HEK293 (cell line): ENCODE measurements at regions not wholly inside any gene's neighbourhood (a gene's known extent, or its start where the extent isn't known, plus 50 kb on each side); places are given as distances from the start of the nearest gene placed in this dataset.

Experiments
- CTCF ChIA-PET: fragments of 350-600 bp; formaldehyde crosslinking; extraction: SDS; loops from one replicate; lab custom pipeline; 2021; ENCODE audit warnings: antibody characterized with exemption; lab: Yijun Ruan, JAX
- POLR2A ChIA-PET: fragments of 300-600 bp; formaldehyde crosslinking; extraction: SDS; loops from one replicate; lab custom pipeline; 2020; ENCODE audit warnings: antibody characterized with exemption, inconsistent platforms; lab: Yijun Ruan, JAX
- H3K27ac ChIP-seq: fragments of 200-500 bp; sonication (Bioruptor generic); 2 replicates; pipeline ENCODE4 v1.5.1; 2014; ENCODE audit warnings: low read depth, low read length, control low read depth, inconsistent platforms; ENCODE audit errors: extremely low read depth
- H3K36me3 ChIP-seq, 2 experiments: fragments of 200-500 bp in 1 of 2; sonication (Bioruptor generic) in 1 of 2; 1 replicate in 1 of 2; 2 replicates in 1 of 2; pipeline ENCODE4 v1.5.1; 2014 to 2017; ENCODE audit warnings: inconsistent platforms in 2 of 2, low read length in 2 of 2; ENCODE audit not compliant: control insufficient read depth in 2 of 2, insufficient read depth in 1 of 2
- H3K4me1 ChIP-seq: fragments of 200-500 bp; sonication (Bioruptor generic); 2 replicates; pipeline ENCODE4 v1.5.1; 2014; ENCODE audit warnings: mild to moderate bottlenecking, low read length, inconsistent platforms; ENCODE audit not compliant: control insufficient read depth, insufficient read depth
- H3K4me3 ChIP-seq: 2 replicates; pipeline ENCODE4 v1.5.1; 2011; ENCODE audit warnings: low read depth, mild to moderate bottlenecking, control low read depth, low read length, moderate library complexity
- H3K9me3 ChIP-seq: fragments of 200-500 bp; sonication (Bioruptor generic); 2 replicates; pipeline ENCODE4 v1.5.1; 2014; ENCODE audit warnings: low read depth, low read length, inconsistent platforms; ENCODE audit not compliant: control insufficient read depth, insufficient read depth
- CTCF ChIP-seq: fragments of 450-650 bp; formaldehyde crosslinking; IDR thresholded peaks from 2 replicates; pipeline ENCODE4 v1.5.1; 2016; ENCODE audit warnings: missing biosample characterization, missing genetic modification characterization
- MEIS1 ChIP-seq: sonication (generic); formaldehyde crosslinking; IDR thresholded peaks from 2 replicates; pipeline ENCODE4 v1.8.1; 2022; ENCODE audit warnings: missing genetic modification reagents, mild to moderate bottlenecking, borderline replicate concordance
- PRDM10 ChIP-seq: fragments of 450-650 bp; formaldehyde crosslinking; IDR thresholded peaks from 2 replicates; pipeline ENCODE4 v1.5.1; 2016; ENCODE audit warnings: missing biosample characterization, missing genetic modification characterization
- WT1 ChIP-seq: fragments of 450-650 bp; formaldehyde crosslinking; IDR thresholded peaks from 2 replicates; pipeline ENCODE4 v1.5.1; 2016; ENCODE audit warnings: missing biosample characterization, missing genetic modification characterization
- ZBTB20 ChIP-seq: fragments of 450-650 bp; formaldehyde crosslinking; IDR thresholded peaks from 2 replicates; pipeline ENCODE4 v1.5.1; 2016; ENCODE audit warnings: missing biosample characterization, missing genetic modification characterization
- ZFP37 ChIP-seq: fragments of 450-650 bp; formaldehyde crosslinking; IDR thresholded peaks from 2 replicates; pipeline ENCODE4 v1.5.1; 2016; ENCODE audit warnings: missing biosample characterization, missing genetic modification characterization
- ZIC2 ChIP-seq: fragments of 450-650 bp; formaldehyde crosslinking; IDR thresholded peaks from 2 replicates; pipeline ENCODE4 v1.5.1; 2016; ENCODE audit warnings: missing biosample characterization, missing genetic modification characterization
- ZNF302 ChIP-seq: fragments of 450-650 bp; formaldehyde crosslinking; IDR thresholded peaks from 2 replicates; pipeline ENCODE4 v1.5.1; 2016; ENCODE audit warnings: missing biosample characterization, missing genetic modification characterization, low read depth
- ZNF311 ChIP-seq: fragments of 450-650 bp; formaldehyde crosslinking; IDR thresholded peaks from 2 replicates; pipeline ENCODE4 v1.5.1; 2017; ENCODE audit warnings: missing biosample characterization, missing genetic modification characterization, borderline replicate concordance
- ZNF398 ChIP-seq: fragments of 450-650 bp; formaldehyde crosslinking; IDR thresholded peaks from 2 replicates; pipeline ENCODE4 v1.5.1; 2017; ENCODE audit warnings: missing biosample characterization, missing genetic modification characterization
- ZNF433 ChIP-seq: fragments of 450-650 bp; formaldehyde crosslinking; IDR thresholded peaks from 2 replicates; pipeline ENCODE4 v1.5.1; 2016; ENCODE audit warnings: missing biosample characterization, missing genetic modification characterization, low read depth
- ZNF610 ChIP-seq: fragments of 450-650 bp; formaldehyde crosslinking; IDR thresholded peaks from 2 replicates; pipeline ENCODE4 v1.5.1; 2016; ENCODE audit warnings: missing biosample characterization, missing genetic modification characterization, borderline replicate concordance
- ZNF701 ChIP-seq: fragments of 450-650 bp; formaldehyde crosslinking; IDR thresholded peaks from 2 replicates; pipeline ENCODE4 v1.5.1; 2016; ENCODE audit warnings: missing biosample characterization, missing genetic modification characterization
- ZNF768 ChIP-seq: fragments of 450-650 bp; formaldehyde crosslinking; IDR thresholded peaks from 2 replicates; pipeline ENCODE4 v1.5.1; 2018; ENCODE audit warnings: missing biosample characterization, mild to moderate bottlenecking, missing genetic modification characterization
- ZNF830 ChIP-seq: fragments of 450-650 bp; IDR thresholded peaks from 2 replicates; pipeline ENCODE4 v1.5.0; 2018; ENCODE audit warnings: missing biosample characterization, missing genetic modification characterization, low read depth, mild to moderate bottlenecking, moderate library complexity

GRCh38 chr12:46110928-46111699 is 120.7 kb upstream of the SCAF11 start:
- H3K9me3 ChIP-seq, result no peaks in the 10 kb centered on the region
- TF ChIP-seq ZBTB20 (tag by site-specific recombination) (no peak), ZIC2 (tag by site-specific recombination) (peak; percentile 79)
- TF ChIP-seq, all 188 proteins: peak for 1
- Histone ChIP-seq H3K27ac (no peak overlapping the region), H3K4me3 (no peak overlapping the region), H3K36me3 (no peaks in the 10 kb centered on the region), H3K4me1 (no peaks in the 10 kb centered on the region)
- ChIA-PET POLR2A (no interaction called here), CTCF (interaction anchor here (0.9 kb wide), 1 partner anchor 18 kb away, joined by 4 read pairs; no protein-coding TSS in a partner anchor)

- TF ChIP-seq ZNF701 (tag by site-specific recombination) (no peak), CTCF (0 out of 2 replicates have a peak, but pooled peaks have one; percentile 8), ZNF302 (no peak), ZNF433 (tag by site-specific recombination) (no peak), ZFP37 (tag by site-specific recombination) (no peak)
- ChIA-PET CTCF (interaction anchor here (1.1 kb wide), 1 partner anchor 8 kb away, joined by 3 read pairs; no protein-coding TSS in a partner anchor), POLR2A (no interaction called here)
- Histone ChIP-seq H3K4me1 (no peaks in the 10 kb centered on the region), H3K9me3 (no peaks in the 10 kb centered on the region), H3K4me3 (no peak overlapping the region), H3K27ac (no peak overlapping the region), H3K36me3 (no peaks in the 10 kb centered on the region)
Measured at GRCh38 chr12:46110223-46110611, 119.8 kb upstream of the SCAF11 start.

- TF ChIP-seq ZNF398 (tag by site-specific recombination), result no peak
- TF ChIP-seq ZNF768 (tag by site-specific recombination), result no peak
- no peak for TF ChIP-seq MEIS1
- no peak for TF ChIP-seq WT1
- peak; percentile 92; the same call in 1 of the 2 replicates for TF ChIP-seq ZNF610 (tag by site-specific recombination)
- TF ChIP-seq PRDM10 (tag by site-specific recombination), result peak; percentile 69
- TF ChIP-seq ZIC2 (tag by site-specific recombination), result peak; percentile 25
- TF ChIP-seq ZNF830 (tag by site-specific recombination), result no peak
- no peak for TF ChIP-seq ZNF311
- ChIA-PET POLR2A (no interaction called here), CTCF (interaction anchor here (1.1 kb wide), 1 partner anchor 9 kb away, joined by 3 read pairs; no protein-coding TSS in a partner anchor)
- H3K27ac ChIP-seq, result no peak overlapping the region
- no peak overlapping the region for H3K4me3 ChIP-seq
- no peaks in the 10 kb centered on the region for H3K9me3 ChIP-seq
- H3K4me1 ChIP-seq, result no peaks in the 10 kb centered on the region
- H3K36me3 ChIP-seq, result no peaks in the 10 kb centered on the region
Measured at GRCh38 chr12:46109343-46110222, 119.2 kb upstream of the SCAF11 start.
